CD14-positive monocyte (primary cell): ENCODE measurements at regions not wholly inside any gene's neighbourhood (a gene's known extent, or its start where the extent isn't known, plus 50 kb on each side); places are given as distances from the start of the nearest gene placed in this dataset.

Experiments used
- DNase-seq, 3 donors: peaks; one replicate each; pipeline ENCODE4 v3.0.0-alpha.2; 2011 to 2022
- H2AFZ ChIP-seq: 2 replicates; pipeline ENCODE4 v1.6.0; 2012; ENCODE audit warnings: mild to moderate bottlenecking, low read depth, low read length, inconsistent platforms; ENCODE audit not compliant: insufficient read depth, poor library complexity, severe bottlenecking
- H3K27ac ChIP-seq, 2 donors: 1 replicate in 1 of 2; 2 replicates in 1 of 2; pipeline ENCODE4 v1.5.1; 2012 to 2013; ENCODE audit warnings: low read length in 2 of 2, control low read depth in 1 of 2, inconsistent platforms in 1 of 2, low read depth in 1 of 2, mild to moderate bottlenecking in 1 of 2
- H3K27me3 ChIP-seq, 2 donors: one replicate each; pipeline versions ENCODE4 v1.6.0 to v1.6.1; 2011 to 2013; ENCODE audit warnings: low read length in 2 of 2; ENCODE audit not compliant: control insufficient read depth in 2 of 2, insufficient read depth in 2 of 2
- H3K36me3 ChIP-seq, 2 donors: replicated peaks in 1 of 2; 1 replicate in 1 of 2; 2 replicates in 1 of 2; pipeline versions ENCODE4 v1.5.1 to v1.6.1; 2012 to 2013; ENCODE audit warnings: low read length in 2 of 2, control low read depth in 1 of 2, inconsistent platforms in 1 of 2, mild to moderate bottlenecking in 1 of 2; ENCODE audit not compliant: insufficient read depth in 2 of 2, control insufficient read depth in 1 of 2
- H3K4me1 ChIP-seq, 2 donors: 1 replicate in 1 of 2; 2 replicates in 1 of 2; pipeline versions ENCODE4 v1.5.1 to v1.6.1; 2012 to 2013; ENCODE audit warnings: low read length in 2 of 2, control low read depth in 1 of 2, inconsistent platforms in 1 of 2, mild to moderate bottlenecking in 1 of 2, moderate library complexity in 1 of 2; ENCODE audit not compliant: insufficient read depth in 2 of 2, control insufficient read depth in 1 of 2
- H3K4me2 ChIP-seq: replicated peaks from 2 replicates; pipeline ENCODE3; 2012; ENCODE audit warnings: low read length, moderate library complexity, mild to moderate bottlenecking; ENCODE audit not compliant: poor library complexity, severe bottlenecking; ENCODE audit errors: extremely low read depth
- H3K4me3 ChIP-seq, 3 experiments: fragments of 200-600 bp in 1 of 3; sonication (generic) in 1 of 3; replicated peaks in 1 of 3; 1 replicate in 2 of 3; 2 replicates in 1 of 3; pipeline ENCODE4 v1.5.1; 2011 to 2013; ENCODE audit warnings: low read length in 3 of 3, mild to moderate bottlenecking in 3 of 3, control low read depth in 2 of 3, low read depth in 2 of 3, inconsistent platforms in 1 of 3, moderate library complexity in 1 of 3
- H3K79me2 ChIP-seq: 2 replicates; pipeline ENCODE4 v1.6.0; 2012; ENCODE audit warnings: mild to moderate bottlenecking, control low read depth, inconsistent platforms, low read length, moderate library complexity; ENCODE audit not compliant: insufficient read depth
- H3K9ac ChIP-seq: 2 replicates; pipeline ENCODE4 v1.6.0; 2017; ENCODE audit warnings: low read length, mild to moderate bottlenecking; ENCODE audit not compliant: insufficient read depth, poor library complexity, severe bottlenecking
- H3K9me3 ChIP-seq, 2 donors: replicated peaks in 1 of 2; 1 replicate in 1 of 2; 2 replicates in 1 of 2; pipeline versions ENCODE4 v1.5.1 to v1.6.1; 2012 to 2013; ENCODE audit warnings: low read length in 2 of 2, control low read depth in 1 of 2; ENCODE audit not compliant: control insufficient read depth in 1 of 2, insufficient read depth in 1 of 2
- H4K20me1 ChIP-seq: 2 replicates; pipeline ENCODE4 v1.6.0; 2012; ENCODE audit warnings: mild to moderate bottlenecking, low read length, control low read depth, moderate library complexity; ENCODE audit not compliant: insufficient read depth
- H3K27ac Mint-ChIP-seq, 7 donors: one replicate each; pipeline ENCODE4 v1.8.0; 2020; ENCODE audit warnings: mild to moderate bottlenecking in 7 of 7, mixed read lengths in 7 of 7, moderate library complexity in 6 of 7, inconsistent platforms in 2 of 7
- H3K27me3 Mint-ChIP-seq, 3 donors: one replicate each; pipeline ENCODE4 v1.8.0; 2021 to 2022; ENCODE audit warnings: low read depth in 3 of 3, mild to moderate bottlenecking in 3 of 3, mixed read lengths in 3 of 3, moderate library complexity in 3 of 3, inconsistent platforms in 1 of 3
- H3K36me3 Mint-ChIP-seq, 2 donors: one replicate each; pipeline ENCODE4 v1.8.0; 2020; ENCODE audit warnings: mixed read lengths in 2 of 2, inconsistent platforms in 1 of 2, mild to moderate bottlenecking in 1 of 2
- H3K4me1 Mint-ChIP-seq: one replicate; pipeline ENCODE4 v1.8.0; 2020; ENCODE audit warnings: mild to moderate bottlenecking, mixed read lengths
- H3K4me3 Mint-ChIP-seq, 2 donors: one replicate each; pipeline ENCODE4 v1.8.0; 2020; ENCODE audit warnings: mild to moderate bottlenecking in 2 of 2, mixed read lengths in 2 of 2, moderate library complexity in 1 of 2
- H3K9me3 Mint-ChIP-seq, 7 donors: one replicate each; pipeline ENCODE4 v1.8.0; 2020 to 2022; ENCODE audit warnings: mixed read lengths in 7 of 7, mild to moderate bottlenecking in 6 of 7, moderate library complexity in 6 of 7, inconsistent platforms in 2 of 7
- WGBS: methylation state at CpG from one replicate; pipeline ENCODE4 v1.1.5; 2013; ENCODE audit warnings: missing lambda C conversion rate; ENCODE audit not compliant: insufficient coverage; 5-methylcytosine and 5-hydroxymethylcytosine counted together
- intact Hi-C, 2 donors: fragments of 100-400 bp; cut with micrococcal nuclease; formaldehyde crosslinking; loops; one replicate each; pipeline versions ENCODE4 v1.15.0 to v1.15.1; 2023
- TF ChIP-seq, protein P1 (sequence below): fragments of 200-600 bp; IDR thresholded peaks from one replicate; pipeline ENCODE4 v1.8.0; 2022; ENCODE audit warnings: antibody characterized with exemption, mild to moderate bottlenecking

DNA sequence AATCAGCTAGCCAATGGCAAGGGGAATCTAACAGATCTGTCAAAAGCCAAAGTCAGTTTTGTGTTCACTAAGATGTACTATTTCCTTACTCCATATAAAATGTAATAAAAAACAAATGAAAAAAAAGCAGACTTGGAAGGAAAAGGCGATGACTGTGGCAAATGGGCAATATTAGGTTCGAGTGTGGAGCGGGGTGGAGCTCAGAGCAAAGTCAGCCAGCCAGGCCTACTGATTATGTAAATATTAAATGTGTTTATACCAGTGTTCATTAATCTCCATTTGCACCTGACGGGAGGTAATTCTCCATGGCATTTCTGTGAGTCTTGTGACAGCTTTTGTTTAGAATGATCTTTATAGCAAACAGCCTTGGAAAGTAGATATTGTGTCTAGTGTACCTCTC is 96.2 kb upstream of the KCNMB2 start:
- Histone ChIP-seq H3K9me3 (no peaks in the 10 kb centered on the region), H3K9ac (no peak overlapping the region), H3K4me1 (no peaks in the 10 kb centered on the region), H2AFZ (no peak overlapping the region), H4K20me1 (no peaks in the 10 kb centered on the region), H3K4me3 (no peak overlapping the region), H3K27ac (no peak overlapping the region), H3K79me2 (no peaks in the 10 kb centered on the region), H3K27me3 (no peaks in the 10 kb centered on the region), H3K36me3 (no peaks in the 10 kb centered on the region), H3K4me2 (no peak overlapping the region)
- DNase-seq, result no peak
- Mint-ChIP-seq H3K27ac (no peak overlapping the region), H3K4me3 (no peak overlapping the region), H3K27me3 (peaks cover 0 to 2% (median 2%) of the 10 kb centered on the region in 3 donors), H3K36me3 (no peaks in the 10 kb centered on the region), H3K9me3 (no peaks in the 10 kb centered on the region), H3K4me1 (peaks cover 2% of the 10 kb centered on the region)
- 94% methylated on average over 3 of the region's 4 CpGs for WGBS
- intact Hi-C loops, result no loop called here
- TF ChIP-seq, protein P1, sequence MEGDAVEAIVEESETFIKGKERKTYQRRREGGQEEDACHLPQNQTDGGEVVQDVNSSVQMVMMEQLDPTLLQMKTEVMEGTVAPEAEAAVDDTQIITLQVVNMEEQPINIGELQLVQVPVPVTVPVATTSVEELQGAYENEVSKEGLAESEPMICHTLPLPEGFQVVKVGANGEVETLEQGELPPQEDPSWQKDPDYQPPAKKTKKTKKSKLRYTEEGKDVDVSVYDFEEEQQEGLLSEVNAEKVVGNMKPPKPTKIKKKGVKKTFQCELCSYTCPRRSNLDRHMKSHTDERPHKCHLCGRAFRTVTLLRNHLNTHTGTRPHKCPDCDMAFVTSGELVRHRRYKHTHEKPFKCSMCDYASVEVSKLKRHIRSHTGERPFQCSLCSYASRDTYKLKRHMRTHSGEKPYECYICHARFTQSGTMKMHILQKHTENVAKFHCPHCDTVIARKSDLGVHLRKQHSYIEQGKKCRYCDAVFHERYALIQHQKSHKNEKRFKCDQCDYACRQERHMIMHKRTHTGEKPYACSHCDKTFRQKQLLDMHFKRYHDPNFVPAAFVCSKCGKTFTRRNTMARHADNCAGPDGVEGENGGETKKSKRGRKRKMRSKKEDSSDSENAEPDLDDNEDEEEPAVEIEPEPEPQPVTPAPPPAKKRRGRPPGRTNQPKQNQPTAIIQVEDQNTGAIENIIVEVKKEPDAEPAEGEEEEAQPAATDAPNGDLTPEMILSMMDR, result no peak

DNA sequence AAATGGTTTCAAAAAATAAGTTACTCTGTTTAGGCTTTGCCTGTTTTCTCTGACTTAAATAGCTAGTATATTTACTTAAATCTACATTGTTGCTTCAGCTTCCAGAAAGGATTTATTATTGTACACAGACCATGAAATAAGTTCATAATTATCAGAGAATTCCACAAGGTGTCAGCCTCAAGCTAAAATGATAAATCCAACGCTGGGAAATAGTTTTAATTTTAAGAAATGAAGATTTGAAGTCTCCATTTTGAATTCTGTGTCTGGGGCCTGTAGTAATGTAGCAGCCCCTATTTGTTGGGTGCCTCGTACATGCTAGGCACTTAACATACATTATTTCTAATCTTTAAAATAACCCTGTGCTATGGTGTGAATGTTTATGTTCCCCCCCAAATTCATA is 92.6 kb upstream of the KCNMB2 start:
- no CpG with 5 or more reads among the region's 2 CpGs for WGBS
- DNase-seq, result no peak
- H2AFZ ChIP-seq, result no peak overlapping the region
- Mint-ChIP-seq H3K27me3 (peaks cover 0 to 2% (median 2%) of the 10 kb centered on the region in 3 donors), H3K4me1 (no peaks in the 10 kb centered on the region), H3K36me3 (no peaks in the 10 kb centered on the region), H3K9me3 (peaks cover 0 to 4% (median 0%) of the 10 kb centered on the region in 7 donors), H3K4me3 (no peak overlapping the region), H3K27ac (no peak overlapping the region)
- H3K4me1 ChIP-seq, result no peaks in the 10 kb centered on the region
- H3K36me3 ChIP-seq, result no peaks in the 10 kb centered on the region
- intact Hi-C loops, result no loop called here
- no peak overlapping the region for H3K9ac ChIP-seq
- H3K27ac ChIP-seq, result no peak overlapping the region
- TF ChIP-seq, protein P1, result no peak
- no peak overlapping the region for H3K4me2 ChIP-seq
- no peak overlapping the region for H3K4me3 ChIP-seq
- H4K20me1 ChIP-seq, result no peaks in the 10 kb centered on the region
- H3K27me3 ChIP-seq, result no peaks in the 10 kb centered on the region
- no peaks in the 10 kb centered on the region for H3K79me2 ChIP-seq
- H3K9me3 ChIP-seq, result no peaks in the 10 kb centered on the region
